ENCODE measurements at regions not wholly inside any gene's neighbourhood (a gene's known extent, or its start where the extent isn't known, plus 50 kb on each side); places are given as distances from the start of the nearest gene placed in this dataset.
"Not testable (repeated sequence)": the region's sequence is repeated elsewhere in the genome, so short reads cannot be mapped to it uniquely, and the experiment has no call there.

- H3K9me3 ChIP-seq: no peaks in the 10 kb centered on the region
- H3K27me3 ChIP-seq: no peaks in the 10 kb centered on the region
- TF ChIP-seq CTCF (IDR thresholded peaks at IDR 0.05) (no peak), POLR2A (IDR thresholded peaks at IDR 0.05) (no peak), EP300 (IDR thresholded peaks at IDR 0.05) (no peak)
- H3K4me3 ChIP-seq: no peak overlapping the region
- no peaks in the 10 kb centered on the region for H3K36me3 ChIP-seq
- no peak for DNase-seq (ENCODE audit: low spot score in 2 of 2)
- H3K27ac ChIP-seq: no peak overlapping the region
- no peaks in the 10 kb centered on the region for H3K4me1 ChIP-seq
- 83 to 88% methylated on average over 12 of the region's 12 CpGs for WGBS, 2 donors
Measured at GRCh38 chr5:26415987-26416779, 622.2 kb downstream of the CDH9 start.

GRCh38 chr5:26390608-26391007 lies 647.8 kb downstream of the CDH9 start:
- WGBS, 2 donors: 67 to 73% methylated on average over 5 of the region's 5 CpGs
- TF ChIP-seq EP300 (IDR thresholded peaks at IDR 0.05): no peak
- no peak for TF ChIP-seq POLR2A (IDR thresholded peaks at IDR 0.05)
- no peak for TF ChIP-seq CTCF (IDR thresholded peaks at IDR 0.05)
- no peak for DNase-seq (ENCODE audit: low spot score in 2 of 2)
- Histone ChIP-seq H3K36me3 (no peaks in the 10 kb centered on the region), H3K9me3 (no peaks in the 10 kb centered on the region), H3K27me3 (no peaks in the 10 kb centered on the region), H3K4me3 (no peak overlapping the region), H3K4me1 (no peaks in the 10 kb centered on the region), H3K27ac (no peak overlapping the region)

GRCh38 chr5:26388976-26389375 lies 649.4 kb downstream of the CDH9 start:
- 0 to 54% methylated on average over 1 of the region's 1 CpG for WGBS, 2 donors
- TF ChIP-seq CTCF (IDR thresholded peaks at IDR 0.05): no peak
- no peak for TF ChIP-seq POLR2A (IDR thresholded peaks at IDR 0.05)
- TF ChIP-seq EP300 (IDR thresholded peaks at IDR 0.05): no peak
- no peak for DNase-seq (ENCODE audit: low spot score in 2 of 2)

GRCh38 chr5:26386532-26386931 lies 651.9 kb downstream of the CDH9 start:
- no peak overlapping the region for H3K4me3 ChIP-seq
- WGBS, 2 donors: 85% methylated on average over 1 of the region's 1 CpG
- H3K36me3 ChIP-seq: no peaks in the 10 kb centered on the region
- no peaks in the 10 kb centered on the region for H3K9me3 ChIP-seq
- H3K4me1 ChIP-seq: no peaks in the 10 kb centered on the region
- no peak overlapping the region for H3K27ac ChIP-seq
- TF ChIP-seq EP300 (IDR thresholded peaks at IDR 0.05) (no peak), CTCF (IDR thresholded peaks at IDR 0.05) (no peak), POLR2A (IDR thresholded peaks at IDR 0.05) (no peak)
- no peak for DNase-seq (ENCODE audit: low spot score in 2 of 2)
- no peaks in the 10 kb centered on the region for H3K27me3 ChIP-seq

More at GRCh38 chr5:26388976-26389375, 649.4 kb downstream of the CDH9 start:
- Histone ChIP-seq H3K27ac (no peak overlapping the region), H3K36me3 (no peaks in the 10 kb centered on the region), H3K4me1 (no peaks in the 10 kb centered on the region), H3K9me3 (no peaks in the 10 kb centered on the region), H3K27me3 (no peaks in the 10 kb centered on the region), H3K4me3 (no peak overlapping the region)

GRCh38 chr5:26364624-26365023 lies 673.8 kb downstream of the CDH9 start:
- not testable (repeated sequence) for DNase-seq (ENCODE audit: low spot score in 2 of 2); H3K27ac ChIP-seq; H3K36me3 ChIP-seq; H3K4me3 ChIP-seq; H3K4me1 ChIP-seq; H3K27me3 ChIP-seq
- WGBS, 2 donors: 83 to 84% methylated on average over 4 of the region's 4 CpGs
- H3K9me3 ChIP-seq: peaks cover 0 to 24% (median 0%) of the 10 kb centered on the region in 4 donors

All from tibial nerve (tissue), 4 donors.